Heart left ventricle (tissue), 16 donors: ENCODE measurements at regions not wholly inside any gene's neighbourhood (a gene's known extent, or its start where the extent isn't known, plus 50 kb on each side); places are given as distances from the start of the nearest gene placed in this dataset.
A peak's percentile ranks its signal among the peaks of the same experiment; 100 is the strongest.

Experiments used
- ATAC-seq, 4 donors: fragments of 200-7000 bp; cut with Tn5 transposase; one replicate each; pipeline ENCODE4 v1.9.1; 2020 to 2022; ENCODE audit warnings: moderate library complexity in 4 of 4, mild to moderate bottlenecking in 3 of 4, moderate number of reproducible peaks in 1 of 4
- DNase-seq, 5 donors: peaks; one replicate each; pipeline ENCODE4 v3.0.0-alpha.2; 2020
- H3K27ac ChIP-seq, 12 donors: fragments of 200-600 bp; sonication (generic) in 4 of 12; one replicate each; pipeline versions ENCODE4 v1.5.0 to v1.8.0; 2016 to 2022; ENCODE audit warnings: mild to moderate bottlenecking in 2 of 12
- H3K27me3 ChIP-seq, 9 donors: fragments of 200-600 bp; sonication (generic) in 2 of 9; one replicate each; pipeline versions ENCODE4 v1.5.1 to v1.8.0; 2016 to 2022; ENCODE audit warnings: mild to moderate bottlenecking in 3 of 9
- H3K36me3 ChIP-seq, 9 donors: fragments of 200-600 bp; sonication (generic) in 2 of 9; one replicate each; pipeline versions ENCODE4 v1.5.0 to v1.8.0; 2018 to 2022; ENCODE audit warnings: mild to moderate bottlenecking in 2 of 9
- H3K4me1 ChIP-seq, 12 donors: fragments of 200-600 bp; sonication (generic) in 4 of 12; one replicate each; pipeline versions ENCODE4 v1.5.0 to v1.8.0; 2016 to 2022; ENCODE audit warnings: mild to moderate bottlenecking in 3 of 12
- H3K4me3 ChIP-seq, 12 donors: fragments of 200-600 bp; sonication (generic) in 4 of 12; one replicate each; pipeline versions ENCODE4 v1.5.0 to v1.8.0; 2017 to 2022; ENCODE audit warnings: mild to moderate bottlenecking in 9 of 12, moderate library complexity in 4 of 12
- H3K9me3 ChIP-seq, 12 donors: fragments of 200-600 bp; sonication (generic) in 4 of 12; one replicate each; pipeline versions ENCODE4 v1.5.0 to v1.8.0; 2016 to 2022; ENCODE audit warnings: mild to moderate bottlenecking in 1 of 12
- POLR2A ChIP-seq, 2 donors: fragments of 450-650 bp; IDR thresholded peaks; one replicate each; pipeline ENCODE4 v1.6.1; 2017; ENCODE audit warnings: antibody characterized with exemption in 2 of 2, mild to moderate bottlenecking in 2 of 2, moderate library complexity in 2 of 2
- WGBS, 4 donors: extraction: QIAGEN DNeasy Blood & Tissue Kit in 2 of 4; methylation state at CpG; one replicate each; pipeline versions ENCODE4 v1.1.5 to v1.1.7; 2013 to 2018; 5-methylcytosine and 5-hydroxymethylcytosine counted together
- intact Hi-C, 10 donors: fragments of 100-400 bp; cut with DNase I; formaldehyde crosslinking; loops; one replicate each; pipeline versions ENCODE4 v1.11.1 to v1.14.2; 2022
- TF ChIP-seq, protein P1 (sequence below), 12 donors: fragments of 200-600 bp; sonication (generic) in 4 of 12; IDR thresholded peaks; one replicate each; pipeline versions ENCODE4 v1.5.0 to v1.8.0; 2018 to 2022; ENCODE audit warnings: antibody characterized with exemption in 12 of 12, mild to moderate bottlenecking in 5 of 12
- donor health status: ischemic (EF 13 %, LVEDD 7.1; RV severe dilation, severe dysfunction).
- donor health status: healthy with polysubstance abuse.
- donor health status: DM: no; HTN: yes; CAD: no.
- donor health status: DM: no; HTN: no; CAD: no.
- donor health status: ischemic (EF 25% LVEDD 6.9; RV normal size, moderate dysfunction).
- donor health status: ischemic (EF 25% LVEDD 5.7; RV mildly dilated, moderate dysfunction).
- donor health status: healthy.
- donor health status: DM: yes; HTN: yes; CAD: no.
- donor health status: ischemic (EF 35%, LVEDD 5.7; RV mildly dilated, moderate dysfunction).
- donor health status: nonischemic (EF 11% LVEDD 7.7; RV severe dilation, severe dysfunction).
- donor health status: DM: yes; HTN: yes; CAD: no.
- donor health status: PGD.
- donor health status: ischemic (EF 29% LVEDD 5.4; RV normal size, mild dysfunction).
- donor health status: nonischemic (EF 23%, LVEDD 6.1; RV moderate dilation, normal function).

DNA sequence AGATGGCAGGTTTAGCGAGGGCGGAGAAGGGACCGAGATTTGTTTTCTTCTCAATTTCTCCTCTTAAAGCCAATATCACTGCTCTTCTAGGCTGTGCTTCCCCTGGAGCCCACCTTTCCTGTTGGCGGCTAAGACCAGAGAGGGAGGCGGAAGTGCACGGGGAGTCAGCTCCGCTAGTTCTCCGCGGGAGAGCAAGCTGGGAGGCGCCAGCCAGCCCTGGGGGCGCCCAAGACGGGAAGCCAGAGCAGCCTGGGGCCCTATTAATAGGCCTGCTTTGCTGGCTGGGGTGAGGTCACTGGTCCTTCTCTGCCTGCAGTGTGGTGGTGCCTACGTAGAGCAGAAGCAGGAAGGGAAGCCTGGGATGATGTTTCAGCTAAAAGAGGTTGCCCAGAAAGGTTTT is 61.6 kb downstream of the LSM5 start:
- ATAC-seq (no peak), DNase-seq (no peak)
- Histone ChIP-seq H3K27me3 (peaks cover 6 to 82% (median 36%) of the 10 kb centered on the region in 9 donors), H3K9me3 (peaks cover 0 to 6% (median 0%) of the 10 kb centered on the region in 12 donors), H3K27ac (no peak overlapping the region), H3K4me3 (no peak overlapping the region), H3K4me1 (peaks cover 0 to 9% (median 0%) of the 10 kb centered on the region in 12 donors), H3K36me3 (no peaks in the 10 kb centered on the region)
- intact Hi-C loops = no loop called here
- TF ChIP-seq, protein P1, sequence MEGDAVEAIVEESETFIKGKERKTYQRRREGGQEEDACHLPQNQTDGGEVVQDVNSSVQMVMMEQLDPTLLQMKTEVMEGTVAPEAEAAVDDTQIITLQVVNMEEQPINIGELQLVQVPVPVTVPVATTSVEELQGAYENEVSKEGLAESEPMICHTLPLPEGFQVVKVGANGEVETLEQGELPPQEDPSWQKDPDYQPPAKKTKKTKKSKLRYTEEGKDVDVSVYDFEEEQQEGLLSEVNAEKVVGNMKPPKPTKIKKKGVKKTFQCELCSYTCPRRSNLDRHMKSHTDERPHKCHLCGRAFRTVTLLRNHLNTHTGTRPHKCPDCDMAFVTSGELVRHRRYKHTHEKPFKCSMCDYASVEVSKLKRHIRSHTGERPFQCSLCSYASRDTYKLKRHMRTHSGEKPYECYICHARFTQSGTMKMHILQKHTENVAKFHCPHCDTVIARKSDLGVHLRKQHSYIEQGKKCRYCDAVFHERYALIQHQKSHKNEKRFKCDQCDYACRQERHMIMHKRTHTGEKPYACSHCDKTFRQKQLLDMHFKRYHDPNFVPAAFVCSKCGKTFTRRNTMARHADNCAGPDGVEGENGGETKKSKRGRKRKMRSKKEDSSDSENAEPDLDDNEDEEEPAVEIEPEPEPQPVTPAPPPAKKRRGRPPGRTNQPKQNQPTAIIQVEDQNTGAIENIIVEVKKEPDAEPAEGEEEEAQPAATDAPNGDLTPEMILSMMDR (IDR thresholded peaks at IDR 0.05) = no peak
- no peak for TF ChIP-seq POLR2A (IDR thresholded peaks at IDR 0.05)
- WGBS, 4 donors = 5 to 11% (median 7%) methylated on average over 13 of the region's 13 CpGs

DNA sequence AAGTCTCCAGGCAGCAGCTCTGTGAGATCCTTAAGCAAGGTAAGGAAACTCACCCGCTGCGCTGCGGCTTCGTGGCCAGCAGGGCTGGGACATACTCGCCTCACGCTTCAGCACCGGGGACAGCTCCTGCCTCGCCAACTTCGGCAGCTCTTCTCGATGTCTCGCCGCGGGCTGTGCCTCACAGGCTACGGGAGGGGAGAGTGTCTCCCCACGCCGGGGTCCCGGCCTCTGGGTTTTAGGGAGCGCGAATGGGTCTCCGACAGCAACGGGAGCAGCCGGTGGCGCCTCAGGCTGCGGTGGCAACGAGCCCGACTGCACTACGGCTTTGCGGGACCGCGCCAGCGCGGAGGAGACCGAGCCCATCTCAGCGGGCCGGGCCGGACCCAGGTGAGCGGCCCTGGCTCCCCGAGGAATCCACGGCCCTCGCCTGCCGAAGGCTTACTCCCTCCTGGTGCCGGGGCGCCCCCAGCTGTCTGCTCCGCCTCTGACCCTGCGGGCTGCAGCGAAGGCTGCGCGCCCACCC is 62.4 kb downstream of the LSM5 start:
- H3K36me3 ChIP-seq = no peaks in the 10 kb centered on the region
- intact Hi-C loops = no loop called here
- H3K4me1 ChIP-seq = peaks cover 0 to 9% (median 0%) of the 10 kb centered on the region in 12 donors
- WGBS, 4 donors = 3 to 8% (median 4%) methylated on average over 13 to 48 of the region's 48 CpGs
- peaks cover 6 to 74% (median 36%) of the 10 kb centered on the region in 9 donors for H3K27me3 ChIP-seq
- H3K27ac ChIP-seq = no peak overlapping the region
- TF ChIP-seq, protein P1 (IDR thresholded peaks at IDR 0.05) = peak in 9 of 12 donors; percentile 8 to 36 (median 25)
- TF ChIP-seq POLR2A (IDR thresholded peaks at IDR 0.05) = no peak
- peaks cover 0 to 6% (median 0%) of the 10 kb centered on the region in 12 donors for H3K9me3 ChIP-seq
- ATAC-seq (peak in 3 of 4 donors; percentile 81 to 93 (median 91)), DNase-seq (peak; percentile 56 to 88 (median 74))
- peak overlapping the region in 1 of 12 donors; percentile 6 for H3K4me3 ChIP-seq

DNA sequence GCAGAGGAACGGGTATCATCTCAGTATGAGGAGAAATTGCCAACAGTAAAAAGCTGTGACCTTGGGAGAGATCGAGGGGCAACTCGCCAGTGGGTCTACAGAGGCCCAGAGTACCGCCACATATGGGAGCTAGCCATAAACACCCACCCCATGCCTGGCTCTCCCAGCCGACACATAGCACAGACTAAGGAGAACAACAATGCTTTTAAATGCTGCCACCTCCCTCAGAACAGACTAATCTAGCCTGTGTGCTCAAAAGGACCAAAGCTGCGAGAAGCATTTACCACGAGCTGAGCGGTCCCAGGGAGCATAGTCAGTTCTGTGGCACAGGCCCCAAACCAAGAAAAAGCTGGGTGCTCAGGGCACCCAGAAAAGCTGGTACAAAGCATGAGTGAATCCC is 73.3 kb downstream of the LSM5 start:
- Histone ChIP-seq H3K27me3 (peaks cover 0 to 34% (median 6%) of the 10 kb centered on the region in 9 donors), H3K36me3 (no peaks in the 10 kb centered on the region), H3K9me3 (no peaks in the 10 kb centered on the region), H3K27ac (no peak overlapping the region), H3K4me1 (no peaks in the 10 kb centered on the region), H3K4me3 (no peak overlapping the region)
- 74 to 78% (median 75%) methylated on average over 8 of the region's 8 CpGs for WGBS, 4 donors
- DNase-seq (no peak), ATAC-seq (no peak)
- TF ChIP-seq, protein P1 (IDR thresholded peaks at IDR 0.05) = no peak
- TF ChIP-seq POLR2A (IDR thresholded peaks at IDR 0.05) = no peak
- intact Hi-C loops = no loop called here

DNA sequence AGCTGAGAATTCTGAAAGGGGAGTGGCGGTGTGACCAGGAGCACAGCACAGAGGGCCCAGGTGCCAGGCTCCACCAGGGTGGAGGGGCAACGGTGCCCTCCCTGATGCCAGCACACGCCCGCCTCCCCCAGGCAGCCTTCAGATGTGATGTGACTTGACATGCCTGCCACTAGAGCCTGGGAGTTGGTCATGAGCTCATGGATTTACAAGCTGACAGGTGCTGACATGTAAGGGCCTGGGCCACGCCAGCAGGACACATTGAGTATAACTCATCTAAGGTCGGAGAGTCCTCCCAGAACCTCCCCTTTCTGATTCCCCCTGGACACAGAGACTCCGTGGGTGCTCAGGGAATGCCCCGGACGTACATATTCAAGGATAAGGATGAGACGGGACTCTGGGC is 74.2 kb downstream of the LSM5 start:
- TF ChIP-seq POLR2A (IDR thresholded peaks at IDR 0.05) = no peak
- TF ChIP-seq, protein P1 (IDR thresholded peaks at IDR 0.05) = no peak
- intact Hi-C loops = no loop called here

More for the DNA sequence above, 74.2 kb downstream of the LSM5 start:
- no peak for ATAC-seq
- no peak for DNase-seq
- Histone ChIP-seq H3K36me3 (no peaks in the 10 kb centered on the region), H3K27ac (no peak overlapping the region), H3K4me3 (no peak overlapping the region), H3K4me1 (no peaks in the 10 kb centered on the region), H3K9me3 (no peaks in the 10 kb centered on the region), H3K27me3 (peaks cover 0 to 28% (median 6%) of the 10 kb centered on the region in 9 donors)
- WGBS, 4 donors = 70 to 86% (median 77%) methylated on average over 5 to 10 of the region's 10 CpGs
